ENCODE measurements at regions not wholly inside any gene's neighbourhood (a gene's known extent, or its start where the extent isn't known, plus 50 kb on each side); places are given as distances from the start of the nearest gene placed in this dataset.

DNA sequence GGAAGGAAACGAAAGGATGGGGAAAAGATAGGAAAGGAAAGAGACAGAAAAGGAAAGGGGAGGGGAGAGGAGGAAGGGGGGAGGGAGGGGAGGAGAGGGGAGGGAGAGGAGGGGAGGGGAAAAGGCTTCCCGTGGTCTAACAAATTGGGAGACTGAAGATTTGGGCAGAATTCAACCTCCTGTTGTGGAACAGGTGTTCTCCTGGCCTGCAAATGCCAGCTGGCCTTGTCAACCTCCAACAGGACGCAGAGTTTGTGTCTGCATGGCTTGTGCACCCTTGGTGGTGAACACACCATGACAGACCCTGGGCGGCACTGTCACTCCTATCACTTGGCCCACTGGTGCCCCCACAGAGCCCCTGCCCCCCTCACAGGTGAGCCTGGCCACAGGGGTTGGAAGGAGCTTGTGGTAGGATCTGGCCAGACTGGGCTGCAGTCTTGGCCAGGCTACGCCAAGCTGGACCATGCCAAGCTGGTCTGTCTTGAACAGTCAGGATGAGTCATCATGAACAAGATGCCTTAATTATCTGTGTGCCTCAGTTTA lies 321.6 kb downstream of the BCL11B start:
- DNase-seq (ENCODE audit: missing footprints) = no peak
- no peak for ATAC-seq
- intact Hi-C loops (cut with DNase I) = no loop called here

- intact Hi-C loops (cut with DNase I) = no loop called here
- no peak for DNase-seq (ENCODE audit: missing footprints)
- no peak for ATAC-seq
Measured at GRCh38 chr14:98951031-98951430, 321.0 kb downstream of the BCL11B start.

DNA sequence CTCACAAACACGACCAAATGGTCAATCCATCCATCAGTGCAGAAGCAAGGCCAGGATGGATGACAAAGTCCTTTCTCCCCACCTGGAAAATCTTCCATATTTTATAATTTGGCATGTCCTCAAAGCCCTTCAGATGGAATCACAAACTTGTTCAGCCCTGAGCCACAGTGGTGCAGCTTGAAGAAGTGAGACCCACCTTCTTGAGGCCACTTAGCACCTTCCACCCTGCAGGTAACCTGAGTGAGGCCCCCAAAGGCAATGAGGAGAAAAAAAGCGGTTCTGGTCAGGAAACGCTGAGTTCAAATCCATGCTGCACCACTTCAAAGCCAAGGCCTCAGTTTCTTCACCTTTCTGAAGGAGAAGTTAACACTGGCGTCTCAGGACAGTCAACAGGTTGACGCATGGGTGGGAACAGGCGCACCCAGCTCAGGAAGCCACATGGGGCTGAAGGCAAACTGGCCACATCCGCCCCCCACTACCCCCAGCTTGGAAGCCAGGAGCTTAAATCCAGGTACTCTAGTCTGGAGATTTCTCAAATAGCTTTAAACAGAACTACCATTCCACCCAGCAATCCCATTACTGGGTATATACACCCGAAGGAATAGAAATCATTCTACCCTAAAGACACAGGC lies 320.4 kb downstream of the BCL11B start:
- intact Hi-C loops (cut with DNase I) = no loop called here
- ATAC-seq (no peak), DNase-seq (ENCODE audit: missing footprints) (no peak)

DNA sequence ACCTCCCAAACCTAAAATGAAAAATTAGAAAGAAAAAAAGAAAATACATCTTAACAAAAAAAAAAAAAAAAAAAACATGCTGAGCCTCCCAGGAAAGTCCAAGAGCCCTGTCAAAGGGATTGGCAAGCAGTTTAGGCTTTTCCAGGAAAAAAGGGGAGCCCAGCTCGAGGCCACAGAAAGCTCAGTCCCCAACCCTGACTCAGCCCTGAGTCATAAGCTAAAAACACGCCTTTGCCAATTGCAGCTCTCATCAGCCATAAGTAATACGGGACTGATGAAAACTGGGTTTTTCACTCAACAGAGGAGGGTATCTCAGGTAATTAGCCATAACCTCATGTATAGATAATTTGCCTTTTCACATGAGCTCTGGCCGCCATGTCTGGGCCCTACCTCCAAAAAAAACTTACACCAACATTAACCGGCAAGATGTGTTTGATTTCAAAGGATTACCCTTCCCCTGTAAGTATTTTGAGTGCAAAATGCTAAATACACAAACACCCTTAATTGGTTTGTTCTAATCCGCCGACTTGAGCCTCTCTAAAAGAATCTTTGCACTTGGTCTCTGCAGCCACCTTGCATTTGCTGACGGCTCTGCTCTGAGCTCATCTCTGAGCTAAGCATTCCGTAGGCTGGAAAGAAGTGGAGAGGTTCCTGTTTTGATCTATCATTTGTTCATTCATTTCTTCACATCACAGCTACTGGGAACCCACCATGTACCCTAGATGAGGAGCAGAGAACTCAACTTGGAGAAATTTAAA lies 319.2 kb downstream of the BCL11B start:
- DNase-seq (ENCODE audit: missing footprints) (no peak), ATAC-seq (no peak)
- intact Hi-C loops (cut with DNase I) = no loop called here

DNA sequence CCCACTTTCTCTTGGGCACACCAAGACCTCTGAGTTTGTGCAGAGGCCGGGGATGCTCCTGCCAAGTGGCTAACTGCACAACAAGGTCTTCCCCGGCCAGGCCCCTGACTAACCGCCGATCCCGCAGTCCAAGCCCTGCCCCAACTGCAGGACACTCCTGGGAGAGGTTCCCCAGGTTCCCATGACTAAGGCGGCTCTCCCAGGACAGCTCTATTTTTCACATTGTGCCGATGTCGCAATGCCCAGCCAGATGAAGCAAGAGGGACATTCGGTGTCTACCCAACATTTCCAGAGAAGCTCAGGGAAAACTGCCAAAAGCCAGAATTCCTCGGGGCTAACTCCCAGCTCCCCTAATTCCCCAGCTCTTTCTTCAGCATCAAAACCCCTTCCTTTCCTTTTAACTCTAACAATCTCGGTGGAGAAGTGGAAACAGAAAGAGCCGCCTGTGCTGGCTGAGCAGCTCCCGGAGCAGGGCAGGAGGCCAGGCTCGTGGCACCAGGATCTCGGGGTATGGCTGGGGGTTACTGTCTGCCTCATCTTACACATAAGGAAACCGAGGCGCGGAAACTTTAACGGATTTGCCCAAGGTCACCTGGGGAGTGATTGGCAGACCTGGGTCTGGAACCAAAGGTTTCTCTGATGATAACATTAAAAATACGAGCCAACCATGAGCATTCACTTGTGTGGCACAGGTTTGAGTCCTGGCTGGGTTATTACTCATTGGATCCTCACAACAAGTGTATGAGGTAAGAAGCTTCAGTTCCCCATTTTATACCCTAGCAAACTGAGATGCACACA lies 318.2 kb downstream of the BCL11B start:
- intact Hi-C loops (cut with DNase I) = no loop called here
- ATAC-seq (no peak), DNase-seq (ENCODE audit: missing footprints) (no peak)

GRCh38 chr14:98954349-98955000 lies 317.5 kb downstream of the BCL11B start:
- no peak for ATAC-seq
- intact Hi-C loops (cut with DNase I) = no loop called here
- no peak for DNase-seq (ENCODE audit: missing footprints)

- DNase-seq (ENCODE audit: missing footprints) (no peak), ATAC-seq (no peak)
- intact Hi-C loops (cut with DNase I) = no loop called here
Measured at GRCh38 chr14:98955036-98955740, 316.8 kb downstream of the BCL11B start.

DNA sequence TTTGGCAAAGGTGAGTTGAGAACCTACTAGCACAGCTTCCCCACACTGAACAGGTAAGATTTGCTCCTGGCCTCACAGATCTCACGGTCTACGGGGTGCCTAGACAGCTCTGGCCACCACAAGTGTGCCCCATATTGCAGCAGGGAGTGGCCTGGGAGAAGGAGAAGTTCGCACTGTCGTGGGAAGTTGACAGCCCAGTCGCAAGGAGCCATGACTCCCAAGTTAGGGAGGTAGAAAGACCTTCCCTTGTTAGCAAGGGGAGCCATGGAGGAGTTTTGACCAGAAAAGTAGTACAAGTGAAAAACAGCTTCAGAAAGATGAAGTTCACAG lies 316.3 kb downstream of the BCL11B start:
- ATAC-seq (no peak), DNase-seq (ENCODE audit: missing footprints) (no peak)
- intact Hi-C loops (cut with DNase I) = no loop called here

GRCh38 chr14:98956181-98956580 lies 315.8 kb downstream of the BCL11B start:
- ATAC-seq = no peak
- no peak for DNase-seq (ENCODE audit: missing footprints)
- intact Hi-C loops (cut with DNase I) = no loop called here

DNA sequence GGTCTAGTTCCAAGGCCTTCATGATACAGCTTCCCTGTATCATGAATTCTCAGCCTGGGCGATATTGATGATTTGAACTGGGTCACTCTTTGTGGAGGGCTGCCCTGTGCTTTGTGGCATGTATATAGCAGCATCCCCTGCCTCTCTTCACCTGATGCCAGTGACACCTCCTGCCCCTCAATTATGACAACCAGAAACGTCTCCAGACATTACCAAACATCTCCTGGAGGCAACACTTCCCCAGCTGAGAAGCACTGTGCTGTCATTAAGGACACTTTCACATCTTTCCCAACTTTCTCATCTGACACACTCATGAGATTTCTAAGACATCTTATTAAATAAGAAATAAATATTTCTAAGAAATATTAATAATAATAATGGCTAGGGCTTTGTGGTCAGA lies 315.3 kb downstream of the BCL11B start:
- no peak for DNase-seq (ENCODE audit: missing footprints)
- no peak for ATAC-seq
- intact Hi-C loops (cut with DNase I) = no loop called here

- ATAC-seq = peak; percentile 93
- intact Hi-C loops (cut with DNase I) = no loop called here
- DNase-seq (ENCODE audit: missing footprints) = no peak
Measured at GRCh38 chr14:98957211-98958047, 314.6 kb downstream of the BCL11B start.

- DNase-seq (ENCODE audit: missing footprints) = no peak
- intact Hi-C loops (cut with DNase I) = no loop called here
- no peak for ATAC-seq
Measured at GRCh38 chr14:98958048-98958631, 313.9 kb downstream of the BCL11B start.

DNA sequence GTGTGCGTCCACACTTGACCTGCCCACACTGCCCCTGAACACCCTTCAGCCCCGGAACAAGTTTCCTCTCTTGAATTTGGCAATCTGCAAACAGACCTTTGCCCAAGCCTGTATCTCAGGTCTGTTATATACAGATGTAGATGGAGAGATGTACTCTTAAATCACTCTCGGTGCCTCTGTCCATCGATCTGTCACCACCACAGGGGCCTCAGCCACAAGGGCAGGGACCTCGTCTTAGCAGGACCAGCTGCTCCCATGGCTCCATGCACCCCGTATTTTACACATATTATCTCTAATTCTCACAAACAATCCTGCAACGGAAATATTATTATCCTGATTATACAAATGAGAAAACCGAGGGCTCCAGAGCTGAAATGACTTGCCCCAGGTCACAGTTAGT lies 313.4 kb downstream of the BCL11B start:
- DNase-seq (ENCODE audit: missing footprints) (no peak), ATAC-seq (no peak)
- intact Hi-C loops (cut with DNase I) = no loop called here

GRCh38 chr14:98959410-98959809 lies 312.6 kb downstream of the BCL11B start:
- no peak for ATAC-seq
- intact Hi-C loops (cut with DNase I) = no loop called here
- no peak for DNase-seq (ENCODE audit: missing footprints)

GRCh38 chr14:98959958-98960616 lies 311.9 kb downstream of the BCL11B start:
- intact Hi-C loops (cut with DNase I) = no loop called here
- DNase-seq (ENCODE audit: missing footprints) (no peak), ATAC-seq (no peak)

DNA sequence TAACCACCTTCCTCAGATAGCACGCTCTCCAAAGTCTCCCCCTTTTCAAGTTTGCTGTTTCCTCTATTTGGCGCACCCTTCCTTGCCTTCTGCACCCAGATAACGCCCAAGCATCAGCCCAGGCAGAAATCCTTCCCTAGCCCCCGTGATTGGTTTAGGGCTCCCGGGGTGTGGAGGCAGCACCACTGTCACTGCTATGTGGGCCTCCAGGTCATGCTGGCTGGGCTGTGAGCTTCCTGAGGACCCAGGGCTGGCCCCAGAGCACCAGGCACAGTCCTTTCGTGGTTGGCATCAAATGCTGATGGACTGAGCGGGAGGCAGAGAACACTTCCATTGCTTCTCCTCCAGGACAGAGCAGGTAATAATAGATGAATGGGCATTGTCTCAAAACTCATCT lies 311.4 kb downstream of the BCL11B start:
- no peak for ATAC-seq
- DNase-seq (ENCODE audit: missing footprints) = no peak
- intact Hi-C loops (cut with DNase I) = no loop called here

DNA sequence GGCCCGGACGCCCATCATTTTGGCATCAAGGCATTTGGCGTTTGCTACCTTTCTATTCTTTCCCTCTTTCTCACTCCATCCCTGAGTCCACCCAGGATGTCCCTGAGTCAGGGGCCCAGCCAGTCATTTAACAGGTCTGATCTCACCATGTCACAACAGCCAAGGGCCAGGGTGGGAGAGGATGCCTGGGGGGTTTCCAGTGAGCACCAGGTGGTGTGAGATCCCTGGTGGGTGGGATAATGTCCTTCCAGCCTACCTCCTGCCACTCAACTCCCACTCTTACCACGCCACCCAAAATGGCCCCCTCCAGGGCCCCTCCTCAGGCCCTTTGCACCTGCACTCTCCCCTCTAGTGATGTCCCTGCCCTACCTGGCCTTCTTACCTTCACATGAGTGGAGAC lies 310.8 kb downstream of the BCL11B start:
- intact Hi-C loops (cut with DNase I) = no loop called here
- no peak for DNase-seq (ENCODE audit: missing footprints)
- no peak for ATAC-seq

All from Right ventricle myocardium inferior (tissue), 1 donor.